Esophagus squamous epithelium (tissue), 4 donors: ENCODE measurements at regions not wholly inside any gene's neighbourhood (a gene's known extent, or its start where the extent isn't known, plus 50 kb on each side); places are given as distances from the start of the nearest gene placed in this dataset.

Experiments used
- POLR2A ChIP-seq, 4 donors: fragments of 450-650 bp; IDR thresholded peaks; one replicate each; pipeline ENCODE4 v1.6.1; 2017; ENCODE audit warnings: antibody characterized with exemption in 4 of 4, mild to moderate bottlenecking in 4 of 4, moderate library complexity in 3 of 4
- TF ChIP-seq, protein P1 (sequence below), 6 experiments: fragments of 450-650 bp in 4 of 6; fragments of 200-600 bp in 2 of 6; sonication (generic) in 2 of 6; IDR thresholded peaks; one replicate each; pipeline ENCODE4 v1.5.1; 2016 to 2019; ENCODE audit warnings: antibody characterized with exemption in 6 of 6, mild to moderate bottlenecking in 4 of 6, moderate library complexity in 4 of 6

GRCh38 chr18:53610957-53611356 lies 613.5 kb downstream of the MBD2 start:
- TF ChIP-seq, protein P1, sequence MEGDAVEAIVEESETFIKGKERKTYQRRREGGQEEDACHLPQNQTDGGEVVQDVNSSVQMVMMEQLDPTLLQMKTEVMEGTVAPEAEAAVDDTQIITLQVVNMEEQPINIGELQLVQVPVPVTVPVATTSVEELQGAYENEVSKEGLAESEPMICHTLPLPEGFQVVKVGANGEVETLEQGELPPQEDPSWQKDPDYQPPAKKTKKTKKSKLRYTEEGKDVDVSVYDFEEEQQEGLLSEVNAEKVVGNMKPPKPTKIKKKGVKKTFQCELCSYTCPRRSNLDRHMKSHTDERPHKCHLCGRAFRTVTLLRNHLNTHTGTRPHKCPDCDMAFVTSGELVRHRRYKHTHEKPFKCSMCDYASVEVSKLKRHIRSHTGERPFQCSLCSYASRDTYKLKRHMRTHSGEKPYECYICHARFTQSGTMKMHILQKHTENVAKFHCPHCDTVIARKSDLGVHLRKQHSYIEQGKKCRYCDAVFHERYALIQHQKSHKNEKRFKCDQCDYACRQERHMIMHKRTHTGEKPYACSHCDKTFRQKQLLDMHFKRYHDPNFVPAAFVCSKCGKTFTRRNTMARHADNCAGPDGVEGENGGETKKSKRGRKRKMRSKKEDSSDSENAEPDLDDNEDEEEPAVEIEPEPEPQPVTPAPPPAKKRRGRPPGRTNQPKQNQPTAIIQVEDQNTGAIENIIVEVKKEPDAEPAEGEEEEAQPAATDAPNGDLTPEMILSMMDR (IDR thresholded peaks at IDR 0.05) = no peak
- no peak for TF ChIP-seq POLR2A (IDR thresholded peaks at IDR 0.05)
